SU-DHL-6 (cell line): ENCODE measurements at regions not wholly inside any gene's neighbourhood (a gene's known extent, or its start where the extent isn't known, plus 50 kb on each side); places are given as distances from the start of the nearest gene placed in this dataset.

Experiments used
- H2AFZ ChIP-seq: fragments of 200-600 bp; sonication (generic); 2 replicates; pipeline ENCODE4 v1.6.1; 2014; ENCODE audit warnings: low read depth, mild to moderate bottlenecking, moderate library complexity, mixed read lengths, antibody characterized with exemption, low read length; ENCODE audit not compliant: severe bottlenecking
- H3F3A ChIP-seq: fragments of 200-600 bp; shearing (Covaris generic); 2 replicates; pipeline ENCODE4 v1.6.0; 2016; ENCODE audit warnings: antibody characterized with exemption, mild to moderate bottlenecking; ENCODE audit not compliant: insufficient read depth
- H3K27ac ChIP-seq: fragments of 200-600 bp; sonication (generic); 2 replicates; pipeline ENCODE4 v1.5.1; 2016; ENCODE audit warnings: low read depth, mild to moderate bottlenecking, low read length, moderate library complexity, mixed read lengths
- H3K27me3 ChIP-seq: fragments of 200-600 bp; sonication (generic), shearing (Covaris generic); 2 replicates; pipeline ENCODE4 v1.6.0; 2014; ENCODE audit warnings: mild to moderate bottlenecking, low read length
- H3K36me3 ChIP-seq: fragments of 200-600 bp; sonication (generic); 2 replicates; pipeline ENCODE4 v1.6.1; 2014; ENCODE audit warnings: mild to moderate bottlenecking, low read length, mixed read lengths
- H3K4me2 ChIP-seq: fragments of 300-600, 200-600 bp; shearing (Covaris generic), sonication (generic); 2 replicates; pipeline ENCODE4 v1.6.0; 2014; ENCODE audit warnings: low read length, low read depth, mild to moderate bottlenecking; ENCODE audit not compliant: poor library complexity, severe bottlenecking
- H3K4me3 ChIP-seq: fragments of 200-600 bp; sonication (generic); 2 replicates; pipeline ENCODE4 v1.5.1; 2014; ENCODE audit warnings: antibody characterized with exemption, low read length, mild to moderate bottlenecking, mixed read lengths; ENCODE audit not compliant: insufficient read depth, poor library complexity, severe bottlenecking
- H3K79me2 ChIP-seq: fragments of 200-600 bp; sonication (generic); 2 replicates; pipeline ENCODE4 v1.6.1; 2014; ENCODE audit warnings: mild to moderate bottlenecking, low read length, moderate library complexity; ENCODE audit not compliant: insufficient read depth
- H3K9ac ChIP-seq: fragments of 200-600 bp; sonication (generic); 2 replicates; pipeline ENCODE4 v1.7.0; 2014; ENCODE audit warnings: mild to moderate bottlenecking, low read length
- H3K9me2 ChIP-seq: fragments of 200-600 bp; sonication (generic); replicated peaks from 2 replicates; pipeline ENCODE4 v1.6.1; 2014; ENCODE audit warnings: low read length; ENCODE audit not compliant: insufficient read depth
- H3K9me3 ChIP-seq: fragments of 200-600 bp; sonication (generic); 2 replicates; pipeline ENCODE4 v1.6.1; 2014; ENCODE audit warnings: low read length, mixed read lengths; ENCODE audit not compliant: insufficient read depth
- H4K20me1 ChIP-seq: fragments of 200-600 bp; sonication (generic); 2 replicates; pipeline ENCODE4 v1.6.1; 2014; ENCODE audit warnings: low read depth, mild to moderate bottlenecking, antibody characterized with exemption, low read length, moderate library complexity, mixed read lengths
- CTCF ChIP-seq: fragments of 200-600 bp; sonication (generic); IDR thresholded peaks from one replicate; pipeline ENCODE4 v1.5.1; 2017; ENCODE audit warnings: antibody characterized with exemption, mild to moderate bottlenecking, low read length, moderate library complexity; ENCODE audit not compliant: insufficient read depth, poor library complexity, severe bottlenecking
- EZH2phosphoT487 ChIP-seq: fragments of 200-600 bp; sonication (generic), shearing (Covaris generic); conservative IDR thresholded peaks from 2 replicates; pipeline ENCODE4 v1.6.1; 2018; ENCODE audit warnings: mild to moderate bottlenecking, antibody characterized with exemption, low read length, moderate library complexity, mixed read lengths

GRCh38 chr5:92907938-92908606 lies 672.9 kb downstream of the NR2F1-AS1 start:
- H3K36me3 ChIP-seq: no peaks in the 10 kb centered on the region
- H3F3A ChIP-seq: no peaks in the 10 kb centered on the region
- H3K9me3 ChIP-seq: no peaks in the 10 kb centered on the region
- H3K27ac ChIP-seq: no peak overlapping the region
- no peak for TF ChIP-seq CTCF
- no peak for TF ChIP-seq EZH2phosphoT487
- no peaks in the 10 kb centered on the region for H3K9me2 ChIP-seq
- no peak overlapping the region for H2AFZ ChIP-seq
- H4K20me1 ChIP-seq: 0 out of 2 replicates have a peak, but pooled peaks cover 1% of the 10 kb centered on the region
- H3K27me3 ChIP-seq: no peaks in the 10 kb centered on the region
- H3K79me2 ChIP-seq: no peaks in the 10 kb centered on the region
- no peak overlapping the region for H3K4me3 ChIP-seq
- no peak overlapping the region for H3K4me2 ChIP-seq
- no peak overlapping the region for H3K9ac ChIP-seq

GRCh38 chr5:92906798-92907376 lies 674.1 kb downstream of the NR2F1-AS1 start:
- Histone ChIP-seq H3K27ac (no peak overlapping the region), H2AFZ (no peak overlapping the region), H3K9me2 (no peaks in the 10 kb centered on the region), H3K4me2 (no peak overlapping the region), H3K27me3 (no peaks in the 10 kb centered on the region), H3K9me3 (no peaks in the 10 kb centered on the region), H3F3A (no peaks in the 10 kb centered on the region), H4K20me1 (0 out of 2 replicates have a peak, but pooled peaks cover 4% of the 10 kb centered on the region), H3K9ac (no peak overlapping the region), H3K4me3 (no peak overlapping the region), H3K36me3 (no peaks in the 10 kb centered on the region), H3K79me2 (no peaks in the 10 kb centered on the region)
- TF ChIP-seq CTCF (no peak), EZH2phosphoT487 (no peak)

- Histone ChIP-seq H2AFZ (no peak overlapping the region), H4K20me1 (0 out of 2 replicates have a peak, but pooled peaks cover 4% of the 10 kb centered on the region), H3K27ac (no peak overlapping the region)
These were observed 677.0 kb downstream of the NR2F1-AS1 start for GRCh38 chr5:92904021-92904420.

More at GRCh38 chr5:92904021-92904420, 677.0 kb downstream of the NR2F1-AS1 start:
- H3K9me2 ChIP-seq: no peaks in the 10 kb centered on the region
- no peak overlapping the region for H3K4me2 ChIP-seq
- no peaks in the 10 kb centered on the region for H3K9me3 ChIP-seq
- no peaks in the 10 kb centered on the region for H3F3A ChIP-seq
- no peaks in the 10 kb centered on the region for H3K27me3 ChIP-seq
- H3K79me2 ChIP-seq: no peaks in the 10 kb centered on the region
- no peak overlapping the region for H3K9ac ChIP-seq
- TF ChIP-seq EZH2phosphoT487: no peak
- no peak for TF ChIP-seq CTCF
- H3K4me3 ChIP-seq: no peak overlapping the region
- H3K36me3 ChIP-seq: no peaks in the 10 kb centered on the region
